H1 (cell line): ENCODE measurements at regions not wholly inside any gene's neighbourhood (a gene's known extent, or its start where the extent isn't known, plus 50 kb on each side); places are given as distances from the start of the nearest gene placed in this dataset.

Experiments used
- JUN ChIP-seq: IDR thresholded peaks from 2 replicates; pipeline ENCODE4 v1.6.1; 2011; ENCODE audit warnings: low read depth, mild to moderate bottlenecking, improper control_type of control experiment, low read length
- TAF7 ChIP-seq: optimal IDR thresholded peaks from 2 replicates; pipeline ENCODE3; 2011; ENCODE audit warnings: low read depth, mild to moderate bottlenecking, inconsistent platforms, low read length, moderate library complexity, borderline replicate concordance
- TF ChIP-seq, protein P1 (sequence below): fragments of 300-600 bp; sonication (generic); IDR thresholded peaks from 2 replicates; pipeline ENCODE4 v1.7.1; 2012; ENCODE audit warnings: low read length, moderate library complexity, mild to moderate bottlenecking, inconsistent platforms; ENCODE audit not compliant: insufficient replicate concordance

DNA sequence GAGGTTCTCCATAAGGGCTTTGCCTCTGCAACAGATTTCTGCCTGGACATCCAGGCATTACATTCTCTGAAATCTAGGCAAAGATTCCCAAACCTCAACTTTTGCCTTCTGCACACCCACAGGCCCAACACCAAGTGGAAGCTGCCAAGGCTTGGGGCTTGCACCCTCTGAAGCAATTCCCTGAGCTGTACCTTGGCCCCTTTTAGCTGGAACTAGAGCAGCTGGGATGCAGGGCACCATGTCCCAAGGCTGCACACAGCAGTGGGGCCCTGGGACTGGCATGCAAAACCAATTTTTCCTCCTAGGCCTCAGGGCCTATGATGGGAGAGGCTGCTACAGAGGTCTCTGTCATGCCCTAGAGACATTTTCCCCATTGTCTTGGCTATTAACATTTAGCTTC, 943.2 kb downstream of the PCDH17 start (continued):
- TF ChIP-seq, protein P1, sequence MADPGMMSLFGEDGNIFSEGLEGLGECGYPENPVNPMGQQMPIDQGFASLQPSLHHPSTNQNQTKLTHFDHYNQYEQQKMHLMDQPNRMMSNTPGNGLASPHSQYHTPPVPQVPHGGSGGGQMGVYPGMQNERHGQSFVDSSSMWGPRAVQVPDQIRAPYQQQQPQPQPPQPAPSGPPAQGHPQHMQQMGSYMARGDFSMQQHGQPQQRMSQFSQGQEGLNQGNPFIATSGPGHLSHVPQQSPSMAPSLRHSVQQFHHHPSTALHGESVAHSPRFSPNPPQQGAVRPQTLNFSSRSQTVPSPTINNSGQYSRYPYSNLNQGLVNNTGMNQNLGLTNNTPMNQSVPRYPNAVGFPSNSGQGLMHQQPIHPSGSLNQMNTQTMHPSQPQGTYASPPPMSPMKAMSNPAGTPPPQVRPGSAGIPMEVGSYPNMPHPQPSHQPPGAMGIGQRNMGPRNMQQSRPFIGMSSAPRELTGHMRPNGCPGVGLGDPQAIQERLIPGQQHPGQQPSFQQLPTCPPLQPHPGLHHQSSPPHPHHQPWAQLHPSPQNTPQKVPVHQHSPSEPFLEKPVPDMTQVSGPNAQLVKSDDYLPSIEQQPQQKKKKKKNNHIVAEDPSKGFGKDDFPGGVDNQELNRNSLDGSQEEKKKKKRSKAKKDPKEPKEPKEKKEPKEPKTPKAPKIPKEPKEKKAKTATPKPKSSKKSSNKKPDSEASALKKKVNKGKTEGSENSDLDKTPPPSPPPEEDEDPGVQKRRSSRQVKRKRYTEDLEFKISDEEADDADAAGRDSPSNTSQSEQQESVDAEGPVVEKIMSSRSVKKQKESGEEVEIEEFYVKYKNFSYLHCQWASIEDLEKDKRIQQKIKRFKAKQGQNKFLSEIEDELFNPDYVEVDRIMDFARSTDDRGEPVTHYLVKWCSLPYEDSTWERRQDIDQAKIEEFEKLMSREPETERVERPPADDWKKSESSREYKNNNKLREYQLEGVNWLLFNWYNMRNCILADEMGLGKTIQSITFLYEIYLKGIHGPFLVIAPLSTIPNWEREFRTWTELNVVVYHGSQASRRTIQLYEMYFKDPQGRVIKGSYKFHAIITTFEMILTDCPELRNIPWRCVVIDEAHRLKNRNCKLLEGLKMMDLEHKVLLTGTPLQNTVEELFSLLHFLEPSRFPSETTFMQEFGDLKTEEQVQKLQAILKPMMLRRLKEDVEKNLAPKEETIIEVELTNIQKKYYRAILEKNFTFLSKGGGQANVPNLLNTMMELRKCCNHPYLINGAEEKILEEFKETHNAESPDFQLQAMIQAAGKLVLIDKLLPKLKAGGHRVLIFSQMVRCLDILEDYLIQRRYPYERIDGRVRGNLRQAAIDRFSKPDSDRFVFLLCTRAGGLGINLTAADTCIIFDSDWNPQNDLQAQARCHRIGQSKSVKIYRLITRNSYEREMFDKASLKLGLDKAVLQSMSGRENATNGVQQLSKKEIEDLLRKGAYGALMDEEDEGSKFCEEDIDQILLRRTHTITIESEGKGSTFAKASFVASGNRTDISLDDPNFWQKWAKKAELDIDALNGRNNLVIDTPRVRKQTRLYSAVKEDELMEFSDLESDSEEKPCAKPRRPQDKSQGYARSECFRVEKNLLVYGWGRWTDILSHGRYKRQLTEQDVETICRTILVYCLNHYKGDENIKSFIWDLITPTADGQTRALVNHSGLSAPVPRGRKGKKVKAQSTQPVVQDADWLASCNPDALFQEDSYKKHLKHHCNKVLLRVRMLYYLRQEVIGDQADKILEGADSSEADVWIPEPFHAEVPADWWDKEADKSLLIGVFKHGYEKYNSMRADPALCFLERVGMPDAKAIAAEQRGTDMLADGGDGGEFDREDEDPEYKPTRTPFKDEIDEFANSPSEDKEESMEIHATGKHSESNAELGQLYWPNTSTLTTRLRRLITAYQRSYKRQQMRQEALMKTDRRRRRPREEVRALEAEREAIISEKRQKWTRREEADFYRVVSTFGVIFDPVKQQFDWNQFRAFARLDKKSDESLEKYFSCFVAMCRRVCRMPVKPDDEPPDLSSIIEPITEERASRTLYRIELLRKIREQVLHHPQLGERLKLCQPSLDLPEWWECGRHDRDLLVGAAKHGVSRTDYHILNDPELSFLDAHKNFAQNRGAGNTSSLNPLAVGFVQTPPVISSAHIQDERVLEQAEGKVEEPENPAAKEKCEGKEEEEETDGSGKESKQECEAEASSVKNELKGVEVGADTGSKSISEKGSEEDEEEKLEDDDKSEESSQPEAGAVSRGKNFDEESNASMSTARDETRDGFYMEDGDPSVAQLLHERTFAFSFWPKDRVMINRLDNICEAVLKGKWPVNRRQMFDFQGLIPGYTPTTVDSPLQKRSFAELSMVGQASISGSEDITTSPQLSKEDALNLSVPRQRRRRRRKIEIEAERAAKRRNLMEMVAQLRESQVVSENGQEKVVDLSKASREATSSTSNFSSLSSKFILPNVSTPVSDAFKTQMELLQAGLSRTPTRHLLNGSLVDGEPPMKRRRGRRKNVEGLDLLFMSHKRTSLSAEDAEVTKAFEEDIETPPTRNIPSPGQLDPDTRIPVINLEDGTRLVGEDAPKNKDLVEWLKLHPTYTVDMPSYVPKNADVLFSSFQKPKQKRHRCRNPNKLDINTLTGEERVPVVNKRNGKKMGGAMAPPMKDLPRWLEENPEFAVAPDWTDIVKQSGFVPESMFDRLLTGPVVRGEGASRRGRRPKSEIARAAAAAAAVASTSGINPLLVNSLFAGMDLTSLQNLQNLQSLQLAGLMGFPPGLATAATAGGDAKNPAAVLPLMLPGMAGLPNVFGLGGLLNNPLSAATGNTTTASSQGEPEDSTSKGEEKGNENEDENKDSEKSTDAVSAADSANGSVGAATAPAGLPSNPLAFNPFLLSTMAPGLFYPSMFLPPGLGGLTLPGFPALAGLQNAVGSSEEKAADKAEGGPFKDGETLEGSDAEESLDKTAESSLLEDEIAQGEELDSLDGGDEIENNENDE, result no peak
- TF ChIP-seq JUN (no peak), TAF7 (no peak)
